RPMI7951 (cell line): ENCODE measurements at regions not wholly inside any gene's neighbourhood (a gene's known extent, or its start where the extent isn't known, plus 50 kb on each side); places are given as distances from the start of the nearest gene placed in this dataset.
"Not testable (repeated sequence)": the region's sequence is repeated elsewhere in the genome, so short reads cannot be mapped to it uniquely, and the experiment has no call there.

Experiments used
- DNase-seq: peaks from one replicate; pipeline ENCODE4 v3.0.0-alpha.2; 2012; ENCODE audit warnings: low read depth

- DNase-seq = no peak
Measured at GRCh38 chr6:72533606-72534005, 88.3 kb upstream of the KCNQ5 start.

GRCh38 chr6:72534236-72534635, 87.6 kb upstream of the KCNQ5 start:
- DNase-seq = no peak

- no peak for DNase-seq
Measured at GRCh38 chr6:72535124-72535523, 86.7 kb upstream of the KCNQ5 start.

GRCh38 chr6:72547020-72547419, 74.8 kb upstream of the KCNQ5 start:
- DNase-seq = no peak

GRCh38 chr6:72551470-72551869, 70.4 kb upstream of the KCNQ5 start:
- DNase-seq = no peak

- DNase-seq = no peak
Measured at GRCh38 chr6:72552938-72553337, 68.9 kb upstream of the KCNQ5 start.

- peak; percentile 39 for DNase-seq
Measured at GRCh38 chr6:72553531-72554511, 68.0 kb upstream of the KCNQ5 start.

GRCh38 chr6:72554761-72555221, 67.1 kb upstream of the KCNQ5 start:
- DNase-seq = no peak

GRCh38 chr6:72559067-72559466, 62.8 kb upstream of the KCNQ5 start:
- no peak for DNase-seq

GRCh38 chr6:72559555-72559954, 62.3 kb upstream of the KCNQ5 start:
- DNase-seq = no peak

GRCh38 chr6:72560721-72561593, 60.9 kb upstream of the KCNQ5 start:
- no peak for DNase-seq

GRCh38 chr6:72561629-72562028, 60.2 kb upstream of the KCNQ5 start:
- DNase-seq = no peak

- DNase-seq = no peak
Measured at GRCh38 chr6:72564231-72564630, 57.6 kb upstream of the KCNQ5 start.

- not testable (repeated sequence) for DNase-seq
Measured at GRCh38 chr6:72571993-72572392, 49.9 kb upstream of the KCNQ5 start.
